T-helper 22 cell (primary cell): ENCODE measurements at regions not wholly inside any gene's neighbourhood (a gene's known extent, or its start where the extent isn't known, plus 50 kb on each side); places are given as distances from the start of the nearest gene placed in this dataset.

Source experiments
- DNase-seq: peaks from one replicate; pipeline ENCODE4 v3.0.0-alpha.2; 2020; ENCODE audit warnings: low read depth

- no peak for DNase-seq
These were observed 56.2 kb upstream of the DPH5 start for GRCh38 chr1:101081496-101082488.

GRCh38 chr1:101080859-101081258, 55.3 kb upstream of the DPH5 start:
- DNase-seq, result no peak

- DNase-seq, result no peak
These were observed 53.8 kb upstream of the DPH5 start for GRCh38 chr1:101079341-101079740.

- DNase-seq, result no peak
These were observed 52.3 kb upstream of the DPH5 start for GRCh38 chr1:101077849-101078248.

- DNase-seq, result no peak
These were observed 50.3 kb upstream of the DPH5 start for GRCh38 chr1:101075926-101076325.
